ENCODE measurements at regions not wholly inside any gene's neighbourhood (a gene's known extent, or its start where the extent isn't known, plus 50 kb on each side); places are given as distances from the start of the nearest gene placed in this dataset.

GRCh38 chr7:119033641-119034040 is 809.1 kb downstream of the ANKRD7 start:
- no peak overlapping the region for H3K27ac ChIP-seq (ENCODE audit: low read depth, low read length)
- TF ChIP-seq CTCF (IDR thresholded peaks at IDR 0.05; ENCODE audit: insufficient read depth, low read length, poor library complexity, severe bottlenecking) (no peak), EZH2phosphoT487 (conservative IDR thresholded peaks at IDR 0.05; ENCODE audit: low read length) (no peak)

GRCh38 chr7:119037941-119038340 is 813.4 kb downstream of the ANKRD7 start:
- Histone ChIP-seq H3K36me3 (ENCODE audit: low read length) (no peaks in the 10 kb centered on the region), H3K4me3 (ENCODE audit: insufficient read depth, low read length, poor library complexity, severe bottlenecking) (no peak overlapping the region), H2AFZ (ENCODE audit: low read depth, low read length, severe bottlenecking) (no peak overlapping the region), H4K20me1 (ENCODE audit: low read depth, low read length) (no peaks in the 10 kb centered on the region), H3K9me2 (replicated peaks; ENCODE audit: insufficient read depth, low read length) (no peaks in the 10 kb centered on the region), H3K79me2 (ENCODE audit: insufficient read depth, low read length) (no peaks in the 10 kb centered on the region), H3K27me3 (ENCODE audit: low read length) (no peaks in the 10 kb centered on the region), H3K27ac (ENCODE audit: low read depth, low read length) (no peak overlapping the region), H3K9ac (ENCODE audit: low read length) (no peak overlapping the region), H3K9me3 (ENCODE audit: insufficient read depth, low read length) (no peaks in the 10 kb centered on the region), H3F3A (ENCODE audit: insufficient read depth) (no peaks in the 10 kb centered on the region), H3K4me2 (ENCODE audit: low read depth, low read length, poor library complexity, severe bottlenecking) (no peak overlapping the region)
- TF ChIP-seq CTCF (IDR thresholded peaks at IDR 0.05; ENCODE audit: insufficient read depth, low read length, poor library complexity, severe bottlenecking), result no peak
- TF ChIP-seq EZH2phosphoT487 (conservative IDR thresholded peaks at IDR 0.05; ENCODE audit: low read length), result no peak

More at GRCh38 chr7:119033641-119034040, 809.1 kb downstream of the ANKRD7 start:
- Histone ChIP-seq H3K27me3 (ENCODE audit: low read length) (no peaks in the 10 kb centered on the region), H3K36me3 (ENCODE audit: low read length) (no peaks in the 10 kb centered on the region), H3F3A (ENCODE audit: insufficient read depth) (no peaks in the 10 kb centered on the region), H4K20me1 (ENCODE audit: low read depth, low read length) (no peaks in the 10 kb centered on the region), H3K9me3 (ENCODE audit: insufficient read depth, low read length) (no peaks in the 10 kb centered on the region), H3K4me3 (ENCODE audit: insufficient read depth, low read length, poor library complexity, severe bottlenecking) (no peak overlapping the region), H3K79me2 (ENCODE audit: insufficient read depth, low read length) (no peaks in the 10 kb centered on the region), H3K9me2 (replicated peaks; ENCODE audit: insufficient read depth, low read length) (no peaks in the 10 kb centered on the region), H3K4me2 (ENCODE audit: low read depth, low read length, poor library complexity, severe bottlenecking) (no peak overlapping the region), H3K9ac (ENCODE audit: low read length) (no peak overlapping the region), H2AFZ (ENCODE audit: low read depth, low read length, severe bottlenecking) (no peak overlapping the region)

GRCh38 chr7:119046068-119046467 is 821.6 kb downstream of the ANKRD7 start:
- H4K20me1 ChIP-seq (ENCODE audit: low read depth, low read length), result no peaks in the 10 kb centered on the region
- no peak overlapping the region for H3K4me3 ChIP-seq (ENCODE audit: insufficient read depth, low read length, poor library complexity, severe bottlenecking)
- TF ChIP-seq CTCF (IDR thresholded peaks at IDR 0.05; ENCODE audit: insufficient read depth, low read length, poor library complexity, severe bottlenecking) (no peak), EZH2phosphoT487 (conservative IDR thresholded peaks at IDR 0.05; ENCODE audit: low read length) (no peak)
- no peak overlapping the region for H3K27ac ChIP-seq (ENCODE audit: low read depth, low read length)
- no peaks in the 10 kb centered on the region for H3K9me2 ChIP-seq (replicated peaks; ENCODE audit: insufficient read depth, low read length)
- no peak overlapping the region for H3K9ac ChIP-seq (ENCODE audit: low read length)
- no peaks in the 10 kb centered on the region for H3K79me2 ChIP-seq (ENCODE audit: insufficient read depth, low read length)
- no peaks in the 10 kb centered on the region for H3K27me3 ChIP-seq (ENCODE audit: low read length)
- no peaks in the 10 kb centered on the region for H3K36me3 ChIP-seq (ENCODE audit: low read length)
- H3K4me2 ChIP-seq (ENCODE audit: low read depth, low read length, poor library complexity, severe bottlenecking), result no peak overlapping the region
- H2AFZ ChIP-seq (ENCODE audit: low read depth, low read length, severe bottlenecking), result no peak overlapping the region
- no peaks in the 10 kb centered on the region for H3K9me3 ChIP-seq (ENCODE audit: insufficient read depth, low read length)
- H3F3A ChIP-seq (ENCODE audit: insufficient read depth), result no peaks in the 10 kb centered on the region
